Stomach (tissue), 4 donors: ENCODE measurements at regions not wholly inside any gene's neighbourhood (a gene's known extent, or its start where the extent isn't known, plus 50 kb on each side); places are given as distances from the start of the nearest gene placed in this dataset.

ENCODE experiments used
- CTCF ChIP-seq, 7 experiments: fragments of 450-650 bp in 4 of 7; fragments of 200-600 bp in 3 of 7; sonication (generic) in 3 of 7; IDR thresholded peaks; one replicate each; pipeline ENCODE4 v1.5.1; 2016 to 2019; ENCODE audit warnings: antibody characterized with exemption in 7 of 7, control low read depth in 2 of 7, mild to moderate bottlenecking in 1 of 7
- EP300 ChIP-seq: sonication (generic); formaldehyde crosslinking; IDR thresholded peaks from one replicate; pipeline ENCODE4 v1.6.1; 2017; ENCODE audit warnings: antibody characterized with exemption
- POLR2A ChIP-seq, 4 donors: fragments of 450-650 bp; IDR thresholded peaks; one replicate each; pipeline ENCODE4 v1.6.1; 2016; ENCODE audit warnings: antibody characterized with exemption in 4 of 4, control low read depth in 2 of 4, mild to moderate bottlenecking in 1 of 4, moderate library complexity in 1 of 4
- POLR2AphosphoS5 ChIP-seq, 3 donors: sonication (generic); formaldehyde crosslinking; IDR thresholded peaks; one replicate each; pipeline ENCODE4 v1.6.1; 2016; ENCODE audit warnings: antibody characterized with exemption in 3 of 3

- TF ChIP-seq POLR2A (IDR thresholded peaks at IDR 0.05), result no peak
- no peak for TF ChIP-seq CTCF (IDR thresholded peaks at IDR 0.05)
- TF ChIP-seq POLR2AphosphoS5 (IDR thresholded peaks at IDR 0.05), result no peak
- no peak for TF ChIP-seq EP300
Measured at GRCh38 chr4:123561525-123561924, 164.9 kb downstream of the SPRY1 start.
